HEK293 (cell line): ENCODE measurements at regions not wholly inside any gene's neighbourhood (a gene's known extent, or its start where the extent isn't known, plus 50 kb on each side); places are given as distances from the start of the nearest gene placed in this dataset.

Source experiments
- CTCF ChIA-PET: fragments of 350-600 bp; formaldehyde crosslinking; extraction: SDS; loops from one replicate; lab custom pipeline; 2021; ENCODE audit warnings: antibody characterized with exemption; lab: Yijun Ruan, JAX
- POLR2A ChIA-PET: fragments of 300-600 bp; formaldehyde crosslinking; extraction: SDS; loops from one replicate; lab custom pipeline; 2020; ENCODE audit warnings: antibody characterized with exemption, inconsistent platforms; lab: Yijun Ruan, JAX
- H3K27ac ChIP-seq: fragments of 200-500 bp; sonication (Bioruptor generic); 2 replicates; pipeline ENCODE4 v1.5.1; 2014; ENCODE audit warnings: low read depth, low read length, control low read depth, inconsistent platforms; ENCODE audit errors: extremely low read depth
- H3K36me3 ChIP-seq, 2 experiments: fragments of 200-500 bp in 1 of 2; sonication (Bioruptor generic) in 1 of 2; 1 replicate in 1 of 2; 2 replicates in 1 of 2; pipeline ENCODE4 v1.5.1; 2014 to 2017; ENCODE audit warnings: inconsistent platforms in 2 of 2, low read length in 2 of 2; ENCODE audit not compliant: control insufficient read depth in 2 of 2, insufficient read depth in 1 of 2
- H3K4me1 ChIP-seq: fragments of 200-500 bp; sonication (Bioruptor generic); 2 replicates; pipeline ENCODE4 v1.5.1; 2014; ENCODE audit warnings: mild to moderate bottlenecking, low read length, inconsistent platforms; ENCODE audit not compliant: control insufficient read depth, insufficient read depth
- H3K4me3 ChIP-seq: 2 replicates; pipeline ENCODE4 v1.5.1; 2011; ENCODE audit warnings: low read depth, mild to moderate bottlenecking, control low read depth, low read length, moderate library complexity
- H3K9me3 ChIP-seq: fragments of 200-500 bp; sonication (Bioruptor generic); 2 replicates; pipeline ENCODE4 v1.5.1; 2014; ENCODE audit warnings: low read depth, low read length, inconsistent platforms; ENCODE audit not compliant: control insufficient read depth, insufficient read depth
- EGR2 ChIP-seq: fragments of 450-650 bp; formaldehyde crosslinking; IDR thresholded peaks from 2 replicates; pipeline ENCODE4 v1.5.1; 2016; ENCODE audit warnings: low read depth, missing biosample characterization, missing genetic modification characterization
- FEZF1 ChIP-seq: fragments of 450-650 bp; formaldehyde crosslinking; IDR thresholded peaks from 2 replicates; pipeline ENCODE4 v1.5.1; 2016; ENCODE audit warnings: missing biosample characterization, missing genetic modification characterization
- IKZF3 ChIP-seq: fragments of 450-650 bp; IDR thresholded peaks from 2 replicates; pipeline ENCODE4 v1.5.0; 2018; ENCODE audit warnings: missing biosample characterization, mild to moderate bottlenecking, missing genetic modification characterization, moderate library complexity
- MYNN ChIP-seq: fragments of 450-650 bp; formaldehyde crosslinking; IDR thresholded peaks from 2 replicates; pipeline ENCODE4 v1.5.1; 2016; ENCODE audit warnings: missing biosample characterization, missing genetic modification characterization, borderline replicate concordance
- SETDB1 ChIP-seq: IDR thresholded peaks from one replicate; pipeline ENCODE4 v1.6.1; 2017; ENCODE audit warnings: mild to moderate bottlenecking, low read length, moderate library complexity, mixed read lengths; ENCODE audit not compliant: insufficient read length
- TRIM28 ChIP-seq: IDR thresholded peaks from 2 replicates; pipeline ENCODE4 v1.6.1; 2011; ENCODE audit warnings: low read length, control low read depth, borderline replicate concordance
- ZBTB1 ChIP-seq: fragments of 450-650 bp; formaldehyde crosslinking; IDR thresholded peaks from 2 replicates; pipeline ENCODE4 v1.5.1; 2016; ENCODE audit warnings: missing biosample characterization, missing genetic modification characterization
- ZFHX2 ChIP-seq: fragments of 450-650 bp; formaldehyde crosslinking; conservative IDR thresholded peaks from 2 replicates; pipeline ENCODE4 v1.5.1; 2016; ENCODE audit warnings: missing biosample characterization, missing genetic modification characterization
- ZNF112 ChIP-seq: fragments of 450-650 bp; formaldehyde crosslinking; IDR thresholded peaks from 2 replicates; pipeline ENCODE4 v1.5.0; 2017; ENCODE audit warnings: missing biosample characterization, missing genetic modification characterization
- ZNF18 ChIP-seq: fragments of 450-650 bp; formaldehyde crosslinking; IDR thresholded peaks from 2 replicates; pipeline ENCODE4 v1.5.1; 2016; ENCODE audit warnings: missing biosample characterization, missing genetic modification characterization
- ZNF2 ChIP-seq: fragments of 450-650 bp; formaldehyde crosslinking; IDR thresholded peaks from 2 replicates; pipeline ENCODE4 v1.5.1; 2016; ENCODE audit warnings: missing biosample characterization, missing genetic modification characterization
- ZNF223 ChIP-seq: fragments of 450-650 bp; formaldehyde crosslinking; IDR thresholded peaks from 2 replicates; pipeline ENCODE4 v1.5.1; 2016; ENCODE audit warnings: missing biosample characterization, missing genetic modification characterization
- ZNF23 ChIP-seq: fragments of 450-650 bp; formaldehyde crosslinking; IDR thresholded peaks from 2 replicates; pipeline ENCODE4 v1.5.1; 2016; ENCODE audit warnings: missing biosample characterization, missing genetic modification characterization, borderline replicate concordance
- ZNF274 ChIP-seq, 2 experiments: fragments of 200-500 bp in 1 of 2; fragments of 450-650 bp in 1 of 2; sonication (Bioruptor generic) in 1 of 2; formaldehyde crosslinking in 1 of 2; IDR thresholded peaks; 2 replicates each; pipeline versions ENCODE4 v1.5.1 to v1.6.1; 2014 to 2016; ENCODE audit warnings: borderline replicate concordance in 1 of 2, inconsistent platforms in 1 of 2, low read length in 1 of 2, missing biosample characterization in 1 of 2, missing genetic modification characterization in 1 of 2
- ZNF324 ChIP-seq: fragments of 450-650 bp; formaldehyde crosslinking; IDR thresholded peaks from 2 replicates; pipeline ENCODE4 v1.5.1; 2016; ENCODE audit warnings: missing biosample characterization, missing genetic modification characterization
- ZNF335 ChIP-seq: fragments of 450-650 bp; formaldehyde crosslinking; conservative IDR thresholded peaks from 2 replicates; pipeline ENCODE4 v1.5.1; 2016; ENCODE audit warnings: missing biosample characterization, missing genetic modification characterization
- ZNF341 ChIP-seq: fragments of 450-650 bp; formaldehyde crosslinking; IDR thresholded peaks from 2 replicates; pipeline ENCODE4; 2016; ENCODE audit warnings: low read depth, missing biosample characterization, missing genetic modification characterization
- ZNF37A ChIP-seq: fragments of 450-650 bp; IDR thresholded peaks from 2 replicates; pipeline ENCODE4 v1.5.1; 2018; ENCODE audit warnings: missing biosample characterization, missing genetic modification characterization
- ZNF391 ChIP-seq: fragments of 450-650 bp; formaldehyde crosslinking; IDR thresholded peaks from 2 replicates; pipeline ENCODE4 v1.5.1; 2016; ENCODE audit warnings: low read depth, missing biosample characterization, missing genetic modification characterization, borderline replicate concordance
- ZNF394 ChIP-seq: fragments of 450-650 bp; formaldehyde crosslinking; IDR thresholded peaks from 2 replicates; pipeline ENCODE4 v1.5.1; 2016; ENCODE audit warnings: missing biosample characterization, missing genetic modification characterization, mild to moderate bottlenecking, moderate library complexity, borderline replicate concordance
- ZNF548 ChIP-seq: fragments of 450-650 bp; formaldehyde crosslinking; IDR thresholded peaks from 2 replicates; pipeline ENCODE4 v1.5.1; 2016; ENCODE audit warnings: missing biosample characterization, missing genetic modification characterization
- ZNF585B ChIP-seq: fragments of 450-650 bp; formaldehyde crosslinking; IDR thresholded peaks from 2 replicates; pipeline ENCODE4 v1.5.1; 2016; ENCODE audit warnings: missing biosample characterization, missing genetic modification characterization
- ZNF624 ChIP-seq: fragments of 450-650 bp; formaldehyde crosslinking; IDR thresholded peaks from 2 replicates; pipeline ENCODE4 v1.5.1; 2017; ENCODE audit warnings: missing biosample characterization, missing genetic modification characterization
- ZNF654 ChIP-seq: fragments of 450-650 bp; formaldehyde crosslinking; IDR thresholded peaks from 2 replicates; pipeline ENCODE4 v1.5.1; 2016; ENCODE audit warnings: low read depth, missing biosample characterization, missing genetic modification characterization
- ZNF707 ChIP-seq: fragments of 450-650 bp; formaldehyde crosslinking; IDR thresholded peaks from 2 replicates; pipeline ENCODE4 v1.5.1; 2016; ENCODE audit warnings: missing biosample characterization, missing genetic modification characterization
- ZNF747 ChIP-seq: fragments of 450-650 bp; formaldehyde crosslinking; IDR thresholded peaks from 2 replicates; pipeline ENCODE4 v1.5.1; 2016; ENCODE audit warnings: missing biosample characterization, missing genetic modification characterization
- ZNF843 ChIP-seq: fragments of 450-650 bp; formaldehyde crosslinking; IDR thresholded peaks from 2 replicates; pipeline ENCODE4 v1.5.1; 2016; ENCODE audit warnings: missing biosample characterization, missing genetic modification characterization
- TF ChIP-seq, protein P1 (sequence below): fragments of 450-650 bp; formaldehyde crosslinking; IDR thresholded peaks from 2 replicates; pipeline ENCODE4 v1.5.1; 2016; ENCODE audit warnings: missing biosample characterization, missing genetic modification characterization
- TF ChIP-seq, protein P2 (sequence below): fragments of 450-650 bp; formaldehyde crosslinking; IDR thresholded peaks from 2 replicates; pipeline ENCODE4 v1.5.1; 2016; ENCODE audit warnings: missing biosample characterization, missing genetic modification characterization

DNA sequence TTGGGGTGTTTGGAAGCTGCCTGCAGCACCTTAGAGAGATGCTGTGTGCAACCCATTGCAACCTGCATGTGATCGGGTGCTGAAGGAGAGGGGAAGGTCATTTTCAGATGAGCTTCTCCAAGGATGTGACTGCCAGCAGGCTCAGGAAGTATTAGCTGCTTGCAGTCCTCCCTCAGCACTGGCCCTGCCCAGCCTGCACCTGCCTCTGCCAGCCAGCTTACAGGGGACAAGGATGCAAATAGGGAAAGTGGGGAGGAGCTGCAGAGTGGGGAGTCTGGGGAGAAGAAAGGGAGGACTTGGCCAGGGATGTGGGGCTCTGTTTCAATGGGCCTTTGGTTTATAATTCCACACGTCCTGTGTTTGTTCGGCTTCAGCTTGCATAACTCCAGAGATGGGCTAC is 254.5 kb downstream of the RRAGC start (continued):
- no peak for TF ChIP-seq ZNF747
- TF ChIP-seq ZNF585B (tag by site-specific recombination) = no peak
- TF ChIP-seq FEZF1 = no peak
- TF ChIP-seq ZNF654 (tag by site-specific recombination) = no peak
- TF ChIP-seq, all 188 proteins: peak for 0

DNA sequence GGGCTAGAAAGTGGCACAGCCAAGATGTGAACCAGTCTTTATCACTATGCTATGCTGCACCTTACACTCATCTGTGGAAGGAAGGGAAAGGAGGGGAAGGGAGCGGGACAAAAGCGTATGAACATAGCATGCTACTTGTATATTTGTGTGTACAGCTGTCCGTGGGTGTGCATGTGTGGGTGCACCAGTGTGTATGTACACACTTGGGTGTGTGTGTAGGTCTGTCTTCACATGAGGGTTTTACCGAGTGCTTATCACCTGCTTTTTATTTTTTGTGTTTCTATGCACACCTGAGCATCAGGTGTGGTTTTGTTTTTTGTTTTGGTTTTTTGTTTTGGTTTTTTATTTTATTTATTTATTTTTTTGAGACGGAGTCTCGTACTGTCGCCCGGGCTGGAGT is 255.7 kb downstream of the RRAGC start:
- POLR2A ChIA-PET = no interaction called here
- Histone ChIP-seq H3K4me1 (no peaks in the 10 kb centered on the region), H3K4me3 (no peak overlapping the region), H3K27ac (no peak overlapping the region), H3K9me3 (no peaks in the 10 kb centered on the region), H3K36me3 (no peaks in the 10 kb centered on the region)
- CTCF ChIA-PET = no interaction called here
- peak; percentile 59 for TF ChIP-seq EGR2 (tag by site-specific recombination)
- no peak for TF ChIP-seq ZBTB1 (tag by site-specific recombination)
- no peak for TF ChIP-seq ZNF391 (tag by site-specific recombination)
- no peak for TF ChIP-seq ZNF324 (tag by site-specific recombination)
- no peak for TF ChIP-seq ZNF23 (tag by site-specific recombination)
- peak; percentile 67 for TF ChIP-seq ZFHX2 (tag by site-specific recombination)
- TF ChIP-seq IKZF3 (tag by site-specific recombination) = no peak
- no peak for TF ChIP-seq ZNF843 (tag by site-specific recombination)
- no peak for TF ChIP-seq ZNF707 (tag by site-specific recombination)
- no peak for TF ChIP-seq MYNN
- TF ChIP-seq ZNF341 (tag by site-specific recombination) = no peak

DNA sequence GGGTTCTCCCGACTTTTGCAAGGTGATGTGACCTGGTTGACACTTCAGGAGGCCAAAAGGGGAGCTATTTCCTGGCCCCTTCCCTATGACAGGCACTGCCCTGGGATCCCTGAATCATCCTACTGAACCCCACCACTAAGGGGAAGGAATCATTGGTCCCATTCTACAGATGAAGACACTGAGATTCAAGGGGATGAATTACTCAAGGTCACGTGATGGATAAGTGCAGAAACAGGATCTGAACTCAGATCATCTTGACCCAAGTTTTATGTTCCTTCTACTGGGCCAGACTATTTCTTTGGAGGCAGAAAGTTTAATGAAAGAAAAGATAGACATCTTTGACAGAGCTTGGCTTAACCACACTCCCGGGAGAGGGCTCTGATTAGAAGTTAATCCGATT is 258.7 kb downstream of the RRAGC start:
- ChIA-PET POLR2A (no interaction called here), CTCF (no interaction called here)
- no peaks in the 10 kb centered on the region for H3K4me1 ChIP-seq
- H3K9me3 ChIP-seq = no peaks in the 10 kb centered on the region
- no peak overlapping the region for H3K27ac ChIP-seq
- H3K36me3 ChIP-seq = no peaks in the 10 kb centered on the region
- TF ChIP-seq, protein P1, sequence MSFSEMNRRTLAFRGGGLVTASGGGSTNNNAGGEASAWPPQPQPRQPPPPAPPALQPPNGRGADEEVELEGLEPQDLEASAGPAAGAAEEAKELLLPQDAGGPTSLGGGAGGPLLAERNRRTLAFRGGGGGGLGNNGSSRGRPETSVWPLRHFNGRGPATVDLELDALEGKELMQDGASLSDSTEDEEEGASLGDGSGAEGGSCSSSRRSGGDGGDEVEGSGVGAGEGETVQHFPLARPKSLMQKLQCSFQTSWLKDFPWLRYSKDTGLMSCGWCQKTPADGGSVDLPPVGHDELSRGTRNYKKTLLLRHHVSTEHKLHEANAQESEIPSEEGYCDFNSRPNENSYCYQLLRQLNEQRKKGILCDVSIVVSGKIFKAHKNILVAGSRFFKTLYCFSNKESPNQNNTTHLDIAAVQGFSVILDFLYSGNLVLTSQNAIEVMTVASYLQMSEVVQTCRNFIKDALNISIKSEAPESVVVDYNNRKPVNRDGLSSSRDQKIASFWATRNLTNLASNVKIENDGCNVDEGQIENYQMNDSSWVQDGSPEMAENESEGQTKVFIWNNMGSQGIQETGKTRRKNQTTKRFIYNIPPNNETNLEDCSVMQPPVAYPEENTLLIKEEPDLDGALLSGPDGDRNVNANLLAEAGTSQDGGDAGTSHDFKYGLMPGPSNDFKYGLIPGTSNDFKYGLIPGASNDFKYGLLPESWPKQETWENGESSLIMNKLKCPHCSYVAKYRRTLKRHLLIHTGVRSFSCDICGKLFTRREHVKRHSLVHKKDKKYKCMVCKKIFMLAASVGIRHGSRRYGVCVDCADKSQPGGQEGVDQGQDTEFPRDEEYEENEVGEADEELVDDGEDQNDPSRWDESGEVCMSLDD (tag by site-specific recombination) = no peak
- TF ChIP-seq ZNF394 (tag by site-specific recombination) (no peak), FEZF1 (no peak), ZNF747 (no peak), ZNF274 (IDR thresholded peaks at IDR 0.05; ENCODE audit: low read length) (no peak), ZNF274 (tag by site-specific recombination; IDR thresholded peaks at IDR 0.05; ENCODE audit: borderline replicate concordance) (no peak), ZNF2 (tag by site-specific recombination) (no peak), ZNF18 (tag by site-specific recombination) (no peak), ZNF341 (tag by site-specific recombination) (no peak), ZNF548 (no peak), ZNF335 (tag by site-specific recombination) (no peak), ZNF37A (no peak), ZNF223 (tag by site-specific recombination) (no peak), ZNF624 (no peak), ZNF112 (no peak), TRIM28 (no peak), SETDB1 (no peak)
- TF ChIP-seq, protein P2, sequence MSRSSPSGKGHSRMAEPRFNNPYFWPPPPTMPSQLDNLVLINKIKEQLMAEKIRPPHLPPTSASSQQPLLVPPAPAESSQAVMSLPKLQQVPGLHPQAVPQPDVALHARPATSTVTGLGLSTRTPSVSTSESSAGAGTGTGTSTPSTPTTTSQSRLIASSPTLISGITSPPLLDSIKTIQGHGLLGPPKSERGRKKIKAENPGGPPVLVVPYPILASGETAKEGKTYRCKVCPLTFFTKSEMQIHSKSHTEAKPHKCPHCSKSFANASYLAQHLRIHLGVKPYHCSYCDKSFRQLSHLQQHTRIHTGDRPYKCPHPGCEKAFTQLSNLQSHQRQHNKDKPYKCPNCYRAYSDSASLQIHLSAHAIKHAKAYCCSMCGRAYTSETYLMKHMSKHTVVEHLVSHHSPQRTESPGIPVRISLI (tag by site-specific recombination) = no peak
- no peak overlapping the region for H3K4me3 ChIP-seq
